Neural crest cell (in vitro differentiated cells): ENCODE measurements at regions not wholly inside any gene's neighbourhood (a gene's known extent, or its start where the extent isn't known, plus 50 kb on each side); places are given as distances from the start of the nearest gene placed in this dataset.

Experiments
- DNase-seq: peaks from one replicate; pipeline ENCODE4 v3.0.0; 2021; ENCODE audit warnings: low read depth, mixed read lengths, low spot score
- H3K27ac Mint-ChIP-seq: one replicate; pipeline ENCODE4 v1.8.0; 2021; ENCODE audit warnings: mild to moderate bottlenecking, mixed read lengths; ENCODE audit not compliant: unreplicated experiment
- H3K27me3 Mint-ChIP-seq: 2 replicates; pipeline ENCODE4 v1.8.0; 2021; ENCODE audit warnings: low read depth, mild to moderate bottlenecking, mixed read lengths
- H3K36me3 Mint-ChIP-seq: 2 replicates; pipeline ENCODE4 v1.8.0; 2021; ENCODE audit warnings: low read depth, mild to moderate bottlenecking, mixed read lengths
- H3K4me1 Mint-ChIP-seq: 2 replicates; pipeline ENCODE4 v1.8.0; 2021; ENCODE audit warnings: mixed read lengths
- H3K4me3 Mint-ChIP-seq: one replicate; pipeline ENCODE4 v1.8.0; 2021; ENCODE audit warnings: mild to moderate bottlenecking, mixed read lengths
- H3K9me3 Mint-ChIP-seq: 2 replicates; pipeline ENCODE4 v1.8.0; 2021; ENCODE audit warnings: mixed read lengths
- CTCF ChIP-seq: fragments of 200-600 bp; sonication (generic); conservative IDR thresholded peaks from 2 replicates; pipeline ENCODE4 v1.5.0; 2021; ENCODE audit warnings: antibody characterized with exemption, mild to moderate bottlenecking

- Mint-ChIP-seq H3K27me3 (no peaks in the 10 kb centered on the region), H3K36me3 (no peaks in the 10 kb centered on the region)
These were observed 102.8 kb upstream of the SMIM23 start for GRCh38 chr5:171682801-171683200.

GRCh38 chr5:171684169-171684568 lies 101.4 kb upstream of the SMIM23 start:
- no peak for DNase-seq
- H3K27me3 Mint-ChIP-seq: no peaks in the 10 kb centered on the region
- H3K9me3 Mint-ChIP-seq: no peaks in the 10 kb centered on the region
- H3K36me3 Mint-ChIP-seq: no peaks in the 10 kb centered on the region
- H3K4me3 Mint-ChIP-seq: no peak overlapping the region
- TF ChIP-seq CTCF: no peak
- peaks cover 18% of the 10 kb centered on the region for H3K4me1 Mint-ChIP-seq
- no peak overlapping the region for H3K27ac Mint-ChIP-seq

More at GRCh38 chr5:171682801-171683200, 102.8 kb upstream of the SMIM23 start:
- no peak overlapping the region for H3K27ac Mint-ChIP-seq
- TF ChIP-seq CTCF: no peak
- no peak for DNase-seq
- no peak overlapping the region for H3K4me3 Mint-ChIP-seq
- H3K9me3 Mint-ChIP-seq: no peaks in the 10 kb centered on the region
- peaks cover 7% of the 10 kb centered on the region for H3K4me1 Mint-ChIP-seq

- no peak overlapping the region for H3K27ac Mint-ChIP-seq
- H3K27me3 Mint-ChIP-seq: no peaks in the 10 kb centered on the region
- peaks cover 12% of the 10 kb centered on the region for H3K4me1 Mint-ChIP-seq
- DNase-seq: no peak
- no peak for TF ChIP-seq CTCF
- H3K4me3 Mint-ChIP-seq: no peak overlapping the region
- H3K36me3 Mint-ChIP-seq: no peaks in the 10 kb centered on the region
- no peaks in the 10 kb centered on the region for H3K9me3 Mint-ChIP-seq
These were observed 96.7 kb upstream of the SMIM23 start for GRCh38 chr5:171688696-171689495.

GRCh38 chr5:171689853-171690417 lies 95.7 kb upstream of the SMIM23 start:
- Mint-ChIP-seq H3K4me1 (peaks cover 12% of the 10 kb centered on the region), H3K27me3 (no peaks in the 10 kb centered on the region), H3K9me3 (no peaks in the 10 kb centered on the region), H3K36me3 (no peaks in the 10 kb centered on the region), H3K4me3 (no peak overlapping the region), H3K27ac (no peak overlapping the region)
- TF ChIP-seq CTCF: no peak
- DNase-seq: no peak

GRCh38 chr5:171692107-171692506 lies 93.5 kb upstream of the SMIM23 start:
- DNase-seq: no peak
- no peaks in the 10 kb centered on the region for H3K27me3 Mint-ChIP-seq
- H3K27ac Mint-ChIP-seq: no peak overlapping the region
- H3K4me3 Mint-ChIP-seq: no peak overlapping the region
- no peaks in the 10 kb centered on the region for H3K36me3 Mint-ChIP-seq
- TF ChIP-seq CTCF: no peak
- peaks cover 12% of the 10 kb centered on the region for H3K4me1 Mint-ChIP-seq
- H3K9me3 Mint-ChIP-seq: no peaks in the 10 kb centered on the region
